GM23248 (cell line): ENCODE measurements at regions not wholly inside any gene's neighbourhood (a gene's known extent, or its start where the extent isn't known, plus 50 kb on each side); places are given as distances from the start of the nearest gene placed in this dataset.

Experiments
- EZH2 ChIP-seq: fragments of 200-600 bp; sonication (generic); IDR thresholded peaks from 2 replicates; pipeline ENCODE4 v1.6.1; 2018; ENCODE audit warnings: antibody characterized with exemption, mild to moderate bottlenecking; ENCODE audit not compliant: insufficient read depth, poor library complexity, severe bottlenecking
- EZH2phosphoT487 ChIP-seq: fragments of 200-600 bp; sonication (generic); IDR thresholded peaks from 2 replicates; pipeline ENCODE4 v1.6.1; 2018; ENCODE audit warnings: antibody characterized with exemption, moderate library complexity, mild to moderate bottlenecking, low read depth; ENCODE audit not compliant: insufficient read depth

DNA sequence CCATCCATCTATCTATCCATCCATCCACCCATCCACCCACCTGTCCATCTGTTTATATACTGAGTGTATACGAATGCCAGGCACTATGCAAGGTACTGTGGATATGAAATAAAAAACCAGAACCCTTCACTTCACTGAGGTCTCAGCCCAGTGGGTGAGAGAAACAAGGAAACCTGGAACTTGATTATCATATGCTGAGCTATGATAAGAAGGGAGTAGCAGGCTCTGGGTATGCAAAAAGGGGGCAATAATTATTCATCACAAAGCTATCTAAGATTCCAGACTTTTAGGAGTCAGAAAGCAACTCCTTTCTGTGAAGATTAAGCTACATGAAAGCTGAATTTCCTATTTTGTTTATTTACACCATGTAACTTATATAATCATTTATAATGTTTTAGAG, 327.7 kb upstream of the IL12A start:
- TF ChIP-seq EZH2phosphoT487 (no peak), EZH2 (no peak)
